ENCODE measurements at regions not wholly inside any gene's neighbourhood (a gene's known extent, or its start where the extent isn't known, plus 50 kb on each side); places are given as distances from the start of the nearest gene placed in this dataset.

- TF ChIP-seq UBTF (CRISPR knock-in tag; IDR thresholded peaks at IDR 0.05), result no peak
Measured at GRCh38 chr18:8552151-8552550, 57.1 kb upstream of the RAB12 start (continued).

- POLR2A ChIA-PET, result no interaction called here
- peaks cover 10% of the 10 kb centered on the region; the same call in 1 of the 2 replicates for H3K4me1 ChIP-seq (ENCODE audit: insufficient read depth, low read length)
- no peak overlapping the region for H3K4me2 ChIP-seq (ENCODE audit: low read depth, low read length)
- in situ Hi-C loops (cut with HindIII; ENCODE audit: extremely low pct_ligation_motif_present, low pct_unique_long_range_greater_than_20kb), result no loop called here
- 48% methylated on average over 2 of the region's 2 CpGs for WGBS (ENCODE audit: low lambda C conversion rate)
- CTCF ChIA-PET (ENCODE audit: low intra/inter-chr PET ratio, low total read pairs), result no interaction called here
- H3K9me3 ChIP-seq (ENCODE audit: low read length), result no peaks in the 10 kb centered on the region
- no peaks in the 10 kb centered on the region for H3K27me3 ChIP-seq (ENCODE audit: control insufficient read depth in 1 of 2, insufficient read depth in 2 of 2, low read length in 2 of 2)
- no peak for FAIRE-seq
- no TSS peak for BruUV-seq (replicated peaks)
- no peak for DNase-seq (ENCODE audit: low spot score)
- no peak overlapping the region for H2AFZ ChIP-seq (ENCODE audit: low read length)
- H3K9ac ChIP-seq (ENCODE audit: insufficient read depth, low read depth, low read length), result no peak overlapping the region
- ATAC-seq, result no peak
- H3K27ac ChIP-seq (ENCODE audit: extremely low read length, insufficient read depth, low read length), result no peak overlapping the region
- H4K20me1 ChIP-seq (ENCODE audit: insufficient read depth, low read length), result no peaks in the 10 kb centered on the region
- H3K4me3 ChIP-seq (replicated peaks in 1 of 3; ENCODE audit: insufficient read depth in 1 of 3, low read depth in 2 of 3, low read length in 3 of 3), result no peak overlapping the region
- no peaks in the 10 kb centered on the region for H3K36me3 ChIP-seq (replicated peaks in 1 of 2; ENCODE audit: control insufficient read depth in 1 of 2, insufficient read depth in 2 of 2, low read length in 2 of 2)
- intact Hi-C loops (cut with micrococcal nuclease; ENCODE audit: unreplicated experiment), result no loop called here
- no peaks in the 10 kb centered on the region for H3K79me2 ChIP-seq (ENCODE audit: insufficient read depth, low read length)
- TF ChIP-seq ZNF589 (CRISPR knock-in tag; conservative IDR thresholded peaks at IDR 0.05) (no peak), SSRP1 (CRISPR knock-in tag; IDR thresholded peaks at IDR 0.05) (no peak), ZNF644 (CRISPR knock-in tag; IDR thresholded peaks at IDR 0.05; ENCODE audit: low read depth) (no peak), FOXO1 (CRISPR knock-in tag; IDR thresholded peaks at IDR 0.05) (no peak), FUBP1 (CRISPR knock-in tag; IDR thresholded peaks at IDR 0.05; ENCODE audit: borderline replicate concordance) (no peak), RFX3 (CRISPR knock-in tag; IDR thresholded peaks at IDR 0.05) (no peak), GABPA (IDR thresholded peaks at IDR 0.05; ENCODE audit: low read depth, low read length) (no peak), GABPA (CRISPR knock-in tag; IDR thresholded peaks at IDR 0.05; ENCODE audit: low read depth) (no peak), MLXIP (CRISPR knock-in tag; IDR thresholded peaks at IDR 0.05; ENCODE audit: borderline replicate concordance) (no peak), ZNF274 (CRISPR knock-in tag; IDR thresholded peaks at IDR 0.05) (no peak), ZNF224 (CRISPR knock-in tag; IDR thresholded peaks at IDR 0.05) (no peak), ZNF414 (CRISPR knock-in tag; IDR thresholded peaks at IDR 0.05) (no peak)
Measured at GRCh38 chr18:8554354-8554753, 54.9 kb upstream of the RAB12 start.

Measured in HepG2 (cell line).